DMS153 treated with DMSO at 0.1 percent for 48 hours (cell line): ENCODE measurements at regions not wholly inside any gene's neighbourhood (a gene's known extent, or its start where the extent isn't known, plus 50 kb on each side); places are given as distances from the start of the nearest gene placed in this dataset.
"Not testable (repeated sequence)": the region's sequence is repeated elsewhere in the genome, so short reads cannot be mapped to it uniquely, and the experiment has no call there.

Experiments
- DNase-seq: peaks from one replicate; lab custom pipeline; 2025; ENCODE audit not compliant: unreplicated experiment; lab: John Stamatoyannopoulos, UW

GRCh38 chr22:34570408-34570807 is 495.6 kb upstream of the ISX start:
- DNase-seq, result no peak

- DNase-seq, result no peak
These were observed 486.4 kb upstream of the ISX start for GRCh38 chr22:34579519-34579918.

GRCh38 chr22:34587357-34588356 is 478.3 kb upstream of the ISX start:
- DNase-seq, result no peak

GRCh38 chr22:34588871-34589545 is 476.9 kb upstream of the ISX start:
- no peak for DNase-seq

- no peak for DNase-seq
These were observed 473.7 kb upstream of the ISX start for GRCh38 chr22:34592123-34592740.

- no peak for DNase-seq
These were observed 466.4 kb upstream of the ISX start for GRCh38 chr22:34599567-34599966.

- no peak for DNase-seq
These were observed 461.6 kb upstream of the ISX start for GRCh38 chr22:34604312-34604711.

GRCh38 chr22:34608106-34608505 is 457.9 kb upstream of the ISX start:
- DNase-seq, result no peak

- no peak for DNase-seq
These were observed 457.3 kb upstream of the ISX start for GRCh38 chr22:34608540-34609115.

GRCh38 chr22:34609646-34610045 is 456.3 kb upstream of the ISX start:
- DNase-seq, result no peak

- no peak for DNase-seq
These were observed 445.8 kb upstream of the ISX start for GRCh38 chr22:34620161-34620560.

- DNase-seq, result no peak
These were observed 445.1 kb upstream of the ISX start for GRCh38 chr22:34620832-34621231.

- no peak for DNase-seq
These were observed 443.4 kb upstream of the ISX start for GRCh38 chr22:34622602-34623001.

GRCh38 chr22:34623580-34623979 is 442.4 kb upstream of the ISX start:
- DNase-seq, result no peak

- not testable (repeated sequence) for DNase-seq
These were observed 440.1 kb upstream of the ISX start for GRCh38 chr22:34625892-34626291.

GRCh38 chr22:34638128-34638527 is 427.8 kb upstream of the ISX start:
- no peak for DNase-seq

- no peak for DNase-seq
These were observed 426.0 kb upstream of the ISX start for GRCh38 chr22:34639911-34640310.

- DNase-seq, result no peak
These were observed 420.6 kb upstream of the ISX start for GRCh38 chr22:34645375-34645774.

GRCh38 chr22:34669001-34669400 is 397.0 kb upstream of the ISX start:
- DNase-seq, result no peak

GRCh38 chr22:34683031-34683430 is 382.9 kb upstream of the ISX start:
- DNase-seq, result not testable (repeated sequence)

- not testable (repeated sequence) for DNase-seq
These were observed 381.7 kb upstream of the ISX start for GRCh38 chr22:34684278-34684677.
